ENCODE measurements at regions not wholly inside any gene's neighbourhood (a gene's known extent, or its start where the extent isn't known, plus 50 kb on each side); places are given as distances from the start of the nearest gene placed in this dataset.

- Histone ChIP-seq H3K4me3 (ENCODE audit: control insufficient read depth in 2 of 3, extremely low read depth in 1 of 3, insufficient read depth in 2 of 3, low read depth in 1 of 3, low read length in 3 of 3) (no peak overlapping the region), H3K27me3 (ENCODE audit: control insufficient read depth, extremely low read depth, insufficient read depth, low read length) (no peaks in the 10 kb centered on the region), H3K9me1 (ENCODE audit: control insufficient read depth, extremely low read depth, insufficient read depth, low read length) (no peaks in the 10 kb centered on the region), H3K79me2 (ENCODE audit: control insufficient read depth, insufficient read depth, low read length) (no peaks in the 10 kb centered on the region), H4K20me1 (ENCODE audit: control insufficient read depth, extremely low read depth, insufficient read depth, low read length) (no peaks in the 10 kb centered on the region), H3K4me1 (ENCODE audit: control insufficient read depth, extremely low read depth, insufficient read depth, low read length) (no peaks in the 10 kb centered on the region), H3K36me3 (ENCODE audit: control insufficient read depth in 2 of 2, extremely low read depth in 1 of 2, insufficient read depth in 2 of 2, low read length in 2 of 2) (no peaks in the 10 kb centered on the region), H2AFZ (ENCODE audit: control insufficient read depth, low read length) (no peak overlapping the region), H3K9me3 (ENCODE audit: control insufficient read depth, low read depth, low read length) (no peaks in the 10 kb centered on the region), H3K4me2 (ENCODE audit: control insufficient read depth, extremely low read depth, insufficient read depth, low read depth, low read length) (no peak overlapping the region), H3K27ac (ENCODE audit: control insufficient read depth, insufficient read depth, low read length) (no peak overlapping the region), H3K9ac (ENCODE audit: control insufficient read depth, extremely low read depth, insufficient read depth, low read length) (no peak overlapping the region)
- DNase-seq (ENCODE audit: low read depth, low spot score) (no peak), FAIRE-seq (no peak)
- no peak for TF ChIP-seq EZH2 (IDR thresholded peaks at IDR 0.05; ENCODE audit: low read length)
- TF ChIP-seq, protein P1, sequence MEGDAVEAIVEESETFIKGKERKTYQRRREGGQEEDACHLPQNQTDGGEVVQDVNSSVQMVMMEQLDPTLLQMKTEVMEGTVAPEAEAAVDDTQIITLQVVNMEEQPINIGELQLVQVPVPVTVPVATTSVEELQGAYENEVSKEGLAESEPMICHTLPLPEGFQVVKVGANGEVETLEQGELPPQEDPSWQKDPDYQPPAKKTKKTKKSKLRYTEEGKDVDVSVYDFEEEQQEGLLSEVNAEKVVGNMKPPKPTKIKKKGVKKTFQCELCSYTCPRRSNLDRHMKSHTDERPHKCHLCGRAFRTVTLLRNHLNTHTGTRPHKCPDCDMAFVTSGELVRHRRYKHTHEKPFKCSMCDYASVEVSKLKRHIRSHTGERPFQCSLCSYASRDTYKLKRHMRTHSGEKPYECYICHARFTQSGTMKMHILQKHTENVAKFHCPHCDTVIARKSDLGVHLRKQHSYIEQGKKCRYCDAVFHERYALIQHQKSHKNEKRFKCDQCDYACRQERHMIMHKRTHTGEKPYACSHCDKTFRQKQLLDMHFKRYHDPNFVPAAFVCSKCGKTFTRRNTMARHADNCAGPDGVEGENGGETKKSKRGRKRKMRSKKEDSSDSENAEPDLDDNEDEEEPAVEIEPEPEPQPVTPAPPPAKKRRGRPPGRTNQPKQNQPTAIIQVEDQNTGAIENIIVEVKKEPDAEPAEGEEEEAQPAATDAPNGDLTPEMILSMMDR (optimal IDR thresholded peaks at IDR 0.05 in 1 of 3, IDR thresholded peaks at IDR 0.05 in 1 of 3, conservative IDR thresholded peaks at IDR 0.05 in 1 of 3; ENCODE audit: extremely low read depth in 1 of 3, insufficient read depth in 2 of 3, low read length in 3 of 3), result no peak
- dilution Hi-C loops (cut with MboI; ENCODE audit: extremely low pct_ligation_motif_present, low sequenced_read_pairs), result no loop called here
These were observed 741.1 kb upstream of the LUZP2 start for GRCh38 chr11:23755769-23756168.

DNA sequence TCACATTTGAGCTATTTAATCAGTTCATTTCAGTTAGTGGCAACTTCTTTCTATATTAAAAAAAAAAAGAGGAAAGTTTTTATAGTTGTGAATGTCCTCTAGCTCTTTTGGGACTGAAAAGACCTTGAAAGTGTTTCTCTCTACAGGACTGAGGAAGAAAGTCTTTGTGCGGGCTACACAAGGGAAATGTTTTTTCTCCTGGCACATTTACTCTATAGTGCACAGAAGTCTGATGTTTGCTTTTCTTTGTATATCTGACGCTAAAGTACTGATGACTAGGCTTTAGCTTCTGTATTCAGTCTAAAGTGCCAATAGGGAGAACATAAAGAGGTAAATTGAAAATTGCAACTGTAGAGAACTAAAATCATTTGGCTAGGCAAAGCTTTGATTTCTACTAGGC is 737.4 kb upstream of the LUZP2 start:
- Histone ChIP-seq H3K36me3 (ENCODE audit: control insufficient read depth in 2 of 2, extremely low read depth in 1 of 2, insufficient read depth in 2 of 2, low read length in 2 of 2) (no peaks in the 10 kb centered on the region), H3K27ac (ENCODE audit: control insufficient read depth, insufficient read depth, low read length) (no peak overlapping the region), H3K27me3 (ENCODE audit: control insufficient read depth, extremely low read depth, insufficient read depth, low read length) (no peaks in the 10 kb centered on the region), H3K4me2 (ENCODE audit: control insufficient read depth, extremely low read depth, insufficient read depth, low read depth, low read length) (no peak overlapping the region), H3K9ac (ENCODE audit: control insufficient read depth, extremely low read depth, insufficient read depth, low read length) (no peak overlapping the region), H2AFZ (ENCODE audit: control insufficient read depth, low read length) (no peak overlapping the region), H3K4me3 (ENCODE audit: control insufficient read depth in 2 of 3, extremely low read depth in 1 of 3, insufficient read depth in 2 of 3, low read depth in 1 of 3, low read length in 3 of 3) (no peak overlapping the region), H3K9me3 (ENCODE audit: control insufficient read depth, low read depth, low read length) (no peaks in the 10 kb centered on the region), H4K20me1 (ENCODE audit: control insufficient read depth, extremely low read depth, insufficient read depth, low read length) (no peaks in the 10 kb centered on the region), H3K79me2 (ENCODE audit: control insufficient read depth, insufficient read depth, low read length) (no peaks in the 10 kb centered on the region), H3K4me1 (ENCODE audit: control insufficient read depth, extremely low read depth, insufficient read depth, low read length) (no peaks in the 10 kb centered on the region), H3K9me1 (ENCODE audit: control insufficient read depth, extremely low read depth, insufficient read depth, low read length) (no peaks in the 10 kb centered on the region)
- FAIRE-seq (no peak), DNase-seq (ENCODE audit: low read depth, low spot score) (no peak)
- dilution Hi-C loops (cut with MboI; ENCODE audit: extremely low pct_ligation_motif_present, low sequenced_read_pairs), result no loop called here
- TF ChIP-seq, protein P1 (optimal IDR thresholded peaks at IDR 0.05 in 1 of 3, IDR thresholded peaks at IDR 0.05 in 1 of 3, conservative IDR thresholded peaks at IDR 0.05 in 1 of 3; ENCODE audit: extremely low read depth in 1 of 3, insufficient read depth in 2 of 3, low read length in 3 of 3), result no peak
- TF ChIP-seq EZH2 (IDR thresholded peaks at IDR 0.05; ENCODE audit: low read length), result no peak
